ENCODE measurements at regions not wholly inside any gene's neighbourhood (a gene's known extent, or its start where the extent isn't known, plus 50 kb on each side); places are given as distances from the start of the nearest gene placed in this dataset.
"Not testable (repeated sequence)": the region's sequence is repeated elsewhere in the genome, so short reads cannot be mapped to it uniquely, and the experiment has no call there.

DNA sequence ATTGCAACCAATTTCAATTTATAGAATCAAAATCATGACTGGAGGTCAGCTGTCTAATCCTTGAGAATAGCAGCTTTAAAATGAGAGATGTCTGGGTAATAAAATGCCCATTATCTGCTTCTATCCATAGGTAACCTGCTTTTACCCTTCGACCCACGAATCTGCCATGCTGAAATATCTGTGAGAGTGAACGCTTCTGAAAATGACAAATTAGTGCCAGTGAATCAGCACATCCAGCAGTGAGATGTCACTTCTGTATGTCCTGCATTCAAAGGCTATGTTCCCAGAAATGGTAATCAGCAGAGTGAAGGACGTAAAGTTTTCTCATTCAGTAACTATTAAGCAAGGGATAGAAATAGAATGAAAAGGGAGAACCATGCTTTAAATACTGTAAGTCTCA is 532.4 kb upstream of the ITGA1 start:
- no peak for DNase-seq
- in situ Hi-C loops (cut with MboI; ENCODE audit: low pct_unique_long_range_greater_than_20kb, low sequenced_read_pairs): no loop called here

- no peak for DNase-seq
- in situ Hi-C loops (cut with MboI; ENCODE audit: low pct_unique_long_range_greater_than_20kb, low sequenced_read_pairs): no loop called here
Observed at GRCh38 chr5:52262844-52263243, 524.9 kb upstream of the ITGA1 start.

- in situ Hi-C loops (cut with MboI; ENCODE audit: low pct_unique_long_range_greater_than_20kb, low sequenced_read_pairs): no loop called here
- no peak for DNase-seq
Observed at GRCh38 chr5:52269401-52269800, 518.3 kb upstream of the ITGA1 start.

- in situ Hi-C loops (cut with MboI; ENCODE audit: low pct_unique_long_range_greater_than_20kb, low sequenced_read_pairs): no loop called here
- DNase-seq: no peak
Observed at GRCh38 chr5:52269859-52270258, 517.9 kb upstream of the ITGA1 start.

- in situ Hi-C loops (cut with MboI; ENCODE audit: low pct_unique_long_range_greater_than_20kb, low sequenced_read_pairs): no loop called here
- DNase-seq: no peak
Observed at GRCh38 chr5:52275639-52276038, 512.1 kb upstream of the ITGA1 start.

DNA sequence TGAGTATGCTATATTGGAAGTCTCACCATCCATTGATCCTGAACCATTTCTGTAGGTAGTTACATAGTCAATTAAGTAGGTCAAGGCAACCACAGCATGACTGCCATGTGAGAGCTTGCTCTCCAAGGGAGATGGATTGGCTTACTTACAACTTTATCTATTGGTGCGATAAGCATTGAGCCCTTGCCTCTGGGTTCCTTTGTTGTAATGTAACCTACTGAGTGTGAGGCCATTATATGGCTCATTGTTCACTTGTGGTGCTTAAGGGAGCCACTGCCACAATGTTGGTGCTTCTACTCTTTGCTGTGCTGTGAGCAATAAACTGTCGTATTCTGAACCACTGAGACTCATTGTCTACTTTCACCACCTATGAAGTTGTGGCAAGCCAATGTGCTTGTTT is 510.6 kb upstream of the ITGA1 start:
- in situ Hi-C loops (cut with MboI; ENCODE audit: low pct_unique_long_range_greater_than_20kb, low sequenced_read_pairs): no loop called here
- no peak for DNase-seq

- in situ Hi-C loops (cut with MboI; ENCODE audit: low pct_unique_long_range_greater_than_20kb, low sequenced_read_pairs): no loop called here
- no peak for DNase-seq
Observed at GRCh38 chr5:52282647-52283046, 505.1 kb upstream of the ITGA1 start.

DNA sequence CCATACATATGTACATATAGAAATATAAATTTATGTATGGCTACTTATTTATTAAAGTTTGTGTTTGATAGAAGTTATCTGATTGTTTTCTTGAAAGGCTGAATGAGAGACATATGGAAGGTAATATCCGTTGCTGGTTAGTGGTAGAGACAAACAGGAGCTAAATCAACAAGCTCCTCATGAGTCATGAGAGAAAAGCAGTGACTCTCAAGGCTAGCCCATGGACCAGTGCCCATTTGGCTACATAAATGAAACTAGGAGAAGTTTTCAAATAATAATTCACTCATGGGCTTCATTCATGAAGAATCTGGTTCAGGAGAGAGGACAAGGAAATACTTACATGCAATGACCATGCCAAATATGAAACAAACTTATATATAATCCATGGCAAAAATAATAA is 504.5 kb upstream of the ITGA1 start:
- DNase-seq: no peak
- in situ Hi-C loops (cut with MboI; ENCODE audit: low pct_unique_long_range_greater_than_20kb, low sequenced_read_pairs): no loop called here

- DNase-seq: no peak
- in situ Hi-C loops (cut with MboI; ENCODE audit: low pct_unique_long_range_greater_than_20kb, low sequenced_read_pairs): no loop called here
Observed at GRCh38 chr5:52300703-52301372, 486.9 kb upstream of the ITGA1 start.

GRCh38 chr5:52304816-52305215 is 482.9 kb upstream of the ITGA1 start:
- in situ Hi-C loops (cut with MboI; ENCODE audit: low pct_unique_long_range_greater_than_20kb, low sequenced_read_pairs); DNase-seq: not testable (repeated sequence)

GRCh38 chr5:52328220-52328806 is 459.4 kb upstream of the ITGA1 start:
- DNase-seq: no peak
- in situ Hi-C loops (cut with MboI; ENCODE audit: low pct_unique_long_range_greater_than_20kb, low sequenced_read_pairs): no loop called here

- in situ Hi-C loops (cut with MboI; ENCODE audit: low pct_unique_long_range_greater_than_20kb, low sequenced_read_pairs): no loop called here
- DNase-seq: no peak
Observed at GRCh38 chr5:52331725-52332124, 456.0 kb upstream of the ITGA1 start.

- in situ Hi-C loops (cut with MboI; ENCODE audit: low pct_unique_long_range_greater_than_20kb, low sequenced_read_pairs): no loop called here
Observed at GRCh38 chr5:52334367-52334766, 453.3 kb upstream of the ITGA1 start.

GRCh38 chr5:52339285-52339684 is 448.4 kb upstream of the ITGA1 start:
- in situ Hi-C loops (cut with MboI; ENCODE audit: low pct_unique_long_range_greater_than_20kb, low sequenced_read_pairs): no loop called here

More at GRCh38 chr5:52334367-52334766, 453.3 kb upstream of the ITGA1 start:
- DNase-seq: no peak

GRCh38 chr5:52342361-52342760 is 445.4 kb upstream of the ITGA1 start:
- no peak for DNase-seq
- in situ Hi-C loops (cut with MboI; ENCODE audit: low pct_unique_long_range_greater_than_20kb, low sequenced_read_pairs): no loop called here

More at GRCh38 chr5:52339285-52339684, 448.4 kb upstream of the ITGA1 start:
- DNase-seq: no peak

- in situ Hi-C loops (cut with MboI; ENCODE audit: low pct_unique_long_range_greater_than_20kb, low sequenced_read_pairs): no loop called here
- peak; percentile 18 for DNase-seq
Observed at GRCh38 chr5:52356311-52356918, 431.3 kb upstream of the ITGA1 start.

- DNase-seq: no peak
- in situ Hi-C loops (cut with MboI; ENCODE audit: low pct_unique_long_range_greater_than_20kb, low sequenced_read_pairs): no loop called here
Observed at GRCh38 chr5:52359261-52359660, 428.5 kb upstream of the ITGA1 start.

DNA sequence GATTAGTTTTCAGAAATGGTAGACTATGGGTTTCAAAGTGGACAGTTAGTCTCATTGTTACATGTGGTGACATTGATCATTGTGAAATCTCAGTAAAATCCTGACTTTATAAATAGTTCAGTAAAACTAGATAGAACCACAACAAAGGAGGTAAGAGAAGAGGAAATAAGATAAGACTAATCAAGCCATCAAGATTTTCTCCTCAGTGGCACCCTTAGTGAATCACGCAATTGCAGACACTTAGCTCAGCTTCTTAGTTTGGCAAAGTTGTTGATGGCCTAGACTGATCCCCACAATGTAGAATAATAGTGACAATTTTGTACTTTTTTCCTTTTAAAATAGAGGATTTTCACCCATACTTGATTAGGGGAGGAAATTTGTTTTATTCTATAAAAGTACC is 426.7 kb upstream of the ITGA1 start:
- no peak for DNase-seq
- in situ Hi-C loops (cut with MboI; ENCODE audit: low pct_unique_long_range_greater_than_20kb, low sequenced_read_pairs): no loop called here

- in situ Hi-C loops (cut with MboI; ENCODE audit: low pct_unique_long_range_greater_than_20kb, low sequenced_read_pairs): no loop called here
- no peak for DNase-seq
Observed at GRCh38 chr5:52374286-52374685, 413.4 kb upstream of the ITGA1 start.

DNA sequence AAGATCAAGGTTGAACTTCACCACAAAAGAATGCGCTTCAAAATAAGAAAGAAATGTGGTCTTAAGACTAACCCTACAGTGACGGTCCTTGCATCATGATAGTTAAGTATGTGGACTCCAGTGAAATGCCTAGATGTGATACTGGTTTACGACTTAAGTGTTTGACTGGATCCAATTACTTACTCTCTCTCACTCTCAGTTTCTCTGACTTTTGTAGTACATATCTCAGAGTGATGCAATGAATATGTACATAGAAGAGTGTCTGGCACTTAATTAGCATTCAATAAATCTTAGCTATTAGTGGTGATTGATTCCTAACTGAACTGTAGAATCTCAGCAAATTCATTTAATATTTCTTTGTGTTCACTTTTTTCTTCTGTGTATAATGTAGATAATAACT is 411.7 kb upstream of the ITGA1 start:
- in situ Hi-C loops (cut with MboI; ENCODE audit: low pct_unique_long_range_greater_than_20kb, low sequenced_read_pairs): no loop called here
- DNase-seq: no peak

DNA sequence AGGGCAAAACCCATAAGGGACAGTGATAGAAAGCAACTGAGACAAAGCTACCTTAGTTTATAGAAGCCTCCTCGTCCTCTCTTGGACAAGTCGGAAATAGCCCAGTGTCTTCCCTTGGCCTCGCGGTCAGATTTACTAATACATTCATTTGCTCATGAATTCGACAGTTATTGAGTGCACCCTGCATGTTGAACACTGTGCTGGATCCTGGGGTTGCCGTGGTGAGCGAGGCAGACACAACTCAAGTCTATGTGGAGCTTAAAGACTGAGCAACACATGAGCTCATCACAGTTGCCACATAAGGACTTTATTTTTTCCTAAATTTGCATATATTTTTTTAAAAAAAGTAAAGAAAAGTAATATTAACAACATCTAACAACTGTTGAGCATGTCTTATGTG is 411.1 kb upstream of the ITGA1 start:
- no peak for DNase-seq
- in situ Hi-C loops (cut with MboI; ENCODE audit: low pct_unique_long_range_greater_than_20kb, low sequenced_read_pairs): no loop called here
